B cell (primary cell): ENCODE measurements at regions not wholly inside any gene's neighbourhood (a gene's known extent, or its start where the extent isn't known, plus 50 kb on each side); places are given as distances from the start of the nearest gene placed in this dataset.

Experiments
- ATAC-seq: fragments of 200-7000 bp; cut with Tn5 transposase; one replicate; pipeline ENCODE4 v1.10.0; 2021; ENCODE audit warnings: low read depth, mild to moderate bottlenecking, moderate number of reproducible peaks, moderate library complexity
- CTCF ChIA-PET: fragments of 350-600 bp; sonication (Branson Sonifier 250); formaldehyde crosslinking; loops from one replicate; lab custom pipeline; 2021; ENCODE audit warnings: antibody characterized with exemption, inconsistent platforms; lab: Charles Lee
- POLR2A ChIA-PET: fragments of 350-600 bp; sonication (Branson Sonifier 250); formaldehyde crosslinking; loops from one replicate; lab custom pipeline; 2021; ENCODE audit warnings: antibody characterized with exemption; lab: Charles Lee
- DNase-seq: peaks from one replicate; pipeline ENCODE4 v3.0.0; 2013
- H2AFZ ChIP-seq: 2 replicates; pipeline ENCODE4 v1.6.1; 2012; ENCODE audit warnings: mild to moderate bottlenecking, low read depth, low read length; ENCODE audit not compliant: insufficient read depth, poor library complexity, severe bottlenecking
- H3K27ac ChIP-seq, 2 donors: 1 replicate in 1 of 2; 2 replicates in 1 of 2; pipeline ENCODE4 v1.5.1; 2012 to 2013; ENCODE audit warnings: low read length in 2 of 2, mild to moderate bottlenecking in 2 of 2, moderate library complexity in 1 of 2
- H3K27me3 ChIP-seq, 4 experiments: fragments of 200-600 bp in 1 of 4; sonication (generic) in 1 of 4; replicated peaks in 1 of 4; 1 replicate in 2 of 4; 2 replicates in 2 of 4; pipeline versions ENCODE4 v1.6.1 to v1.7.0; 2013 to 2016; ENCODE audit warnings: low read length in 3 of 4, mild to moderate bottlenecking in 2 of 4, mixed read lengths in 1 of 4, moderate library complexity in 1 of 4; ENCODE audit not compliant: insufficient read depth in 4 of 4, control insufficient read depth in 3 of 4; ENCODE audit errors: control extremely low read depth in 1 of 4
- H3K36me3 ChIP-seq, 2 experiments: replicated peaks in 1 of 2; 1 replicate in 1 of 2; 2 replicates in 1 of 2; pipeline versions ENCODE4 v1.6.1 to v1.7.1; 2013; ENCODE audit warnings: low read length in 1 of 2; ENCODE audit not compliant: insufficient read depth in 2 of 2, control insufficient read depth in 1 of 2; ENCODE audit errors: control extremely low read depth in 1 of 2, extremely low read depth in 1 of 2
- H3K4me1 ChIP-seq, 2 donors: fragments of 200-600 bp in 1 of 2; sonication (generic) in 1 of 2; 1 replicate in 1 of 2; 2 replicates in 1 of 2; pipeline versions ENCODE4 v1.5.1 to v1.6.1; 2013 to 2017; ENCODE audit warnings: low read length in 2 of 2; ENCODE audit not compliant: control insufficient read depth in 2 of 2, insufficient read depth in 2 of 2
- H3K4me2 ChIP-seq: replicated peaks from 2 replicates; pipeline ENCODE3; 2012; ENCODE audit warnings: mild to moderate bottlenecking, low read depth, low read length; ENCODE audit not compliant: poor library complexity, severe bottlenecking
- H3K4me3 ChIP-seq, 5 experiments: fragments of 200-600 bp in 1 of 5; sonication (generic) in 1 of 5; 1 replicate in 3 of 5; 2 replicates in 2 of 5; pipeline versions ENCODE4 v1.5.1 to v1.7.0; 2011 to 2016; ENCODE audit warnings: low read length in 4 of 5, mild to moderate bottlenecking in 4 of 5, low read depth in 2 of 5, control low read depth in 1 of 5, moderate library complexity in 1 of 5; ENCODE audit not compliant: insufficient read depth in 1 of 5; ENCODE audit errors: control extremely low read depth in 1 of 5, extremely low read depth in 1 of 5
- H3K79me2 ChIP-seq: fragments of 200-600 bp; sonication (generic); one replicate; pipeline ENCODE4 v1.6.0; 2016; ENCODE audit warnings: low read length; ENCODE audit not compliant: control insufficient read depth, insufficient read depth
- H3K9ac ChIP-seq: fragments of 200-600 bp; sonication (generic); 2 replicates; pipeline ENCODE4 v1.6.1; 2017; ENCODE audit warnings: mild to moderate bottlenecking, low read length, moderate library complexity
- H3K9me3 ChIP-seq, 3 donors: one replicate each; pipeline versions ENCODE4 v1.6.1 to v1.7.1; 2013; ENCODE audit warnings: low read length in 2 of 3; ENCODE audit not compliant: control insufficient read depth in 2 of 3, insufficient read depth in 1 of 3; ENCODE audit errors: control extremely low read depth in 1 of 3
- H4K20me1 ChIP-seq: 2 replicates; pipeline ENCODE4 v1.6.0; 2012; ENCODE audit warnings: mild to moderate bottlenecking, low read length; ENCODE audit not compliant: insufficient read depth, control insufficient read depth, poor library complexity, severe bottlenecking
- H3K27ac Mint-ChIP-seq: one replicate; pipeline ENCODE4 v1.8.0; 2021; ENCODE audit warnings: mixed read lengths
- H3K27me3 Mint-ChIP-seq: one replicate; pipeline ENCODE4 v1.8.0; 2021; ENCODE audit warnings: mixed read lengths
- H3K4me1 Mint-ChIP-seq: one replicate; pipeline ENCODE4 v1.8.0; 2021; ENCODE audit warnings: mixed read lengths
- H3K4me3 Mint-ChIP-seq: one replicate; pipeline ENCODE4 v1.8.0; 2021; ENCODE audit warnings: mixed read lengths
- H3K9me3 Mint-ChIP-seq: one replicate; pipeline ENCODE4 v1.8.0; 2022; ENCODE audit warnings: mixed read lengths; ENCODE audit not compliant: insufficient read depth
- CTCF ChIP-seq: fragments of 200-600 bp; IDR thresholded peaks from one replicate; pipeline ENCODE4 v1.8.0; 2022; ENCODE audit warnings: antibody characterized with exemption, mild to moderate bottlenecking
- EZH2 ChIP-seq: IDR thresholded peaks from 2 replicates; pipeline ENCODE4 v1.6.1; 2012; ENCODE audit warnings: borderline replicate concordance, low read depth, mild to moderate bottlenecking, moderate library complexity, low read length; ENCODE audit not compliant: insufficient read depth, poor library complexity, severe bottlenecking
- WGBS: methylation state at CpG from one replicate; pipeline ENCODE4 v1.1.5; 2013; ENCODE audit warnings: missing lambda C conversion rate; ENCODE audit not compliant: insufficient coverage; 5-methylcytosine and 5-hydroxymethylcytosine counted together
- intact Hi-C: fragments of 100-400 bp; cut with micrococcal nuclease; formaldehyde crosslinking; loops from one replicate; pipeline ENCODE4 v1.10.0; 2022

- POLR2A ChIA-PET, result no interaction called here
- Histone ChIP-seq H3K9ac (no peak overlapping the region), H2AFZ (no peak overlapping the region), H3K4me2 (no peak overlapping the region), H3K36me3 (no peaks in the 10 kb centered on the region), H3K4me3 (no peak overlapping the region), H4K20me1 (no peaks in the 10 kb centered on the region), H3K79me2 (no peaks in the 10 kb centered on the region), H3K4me1 (no peaks in the 10 kb centered on the region), H3K27me3 (peaks cover 0 to 5% (median 0%) of the 10 kb centered on the region in 4 experiments), H3K27ac (no peak overlapping the region), H3K9me3 (no peaks in the 10 kb centered on the region)
- Mint-ChIP-seq H3K9me3 (no peaks in the 10 kb centered on the region), H3K27me3 (peaks cover 13% of the 10 kb centered on the region), H3K4me1 (no peaks in the 10 kb centered on the region), H3K4me3 (no peak overlapping the region), H3K27ac (no peak overlapping the region)
- DNase-seq (no peak), ATAC-seq (no peak)
- intact Hi-C loops, result no loop called here
- WGBS, result no CpG with 5 or more reads among the region's 2 CpGs
- CTCF ChIA-PET, result no interaction called here
- TF ChIP-seq CTCF, result no peak
- TF ChIP-seq EZH2, result no peak
Measured at GRCh38 chr2:226223704-226224103, 575.9 kb downstream of the IRS1 start.

GRCh38 chr2:226220511-226220910, 579.1 kb downstream of the IRS1 start:
- no peak for DNase-seq

More at GRCh38 chr2:226220511-226220910, 579.1 kb downstream of the IRS1 start:
- TF ChIP-seq EZH2 (no peak), CTCF (no peak)
- Histone ChIP-seq H3K27me3 (peaks cover 0 to 5% (median 0%) of the 10 kb centered on the region in 4 experiments), H3K4me2 (no peak overlapping the region), H4K20me1 (no peaks in the 10 kb centered on the region), H3K36me3 (no peaks in the 10 kb centered on the region), H3K9me3 (no peaks in the 10 kb centered on the region), H3K79me2 (no peaks in the 10 kb centered on the region), H3K27ac (no peak overlapping the region), H2AFZ (no peak overlapping the region), H3K4me1 (no peaks in the 10 kb centered on the region), H3K9ac (no peak overlapping the region), H3K4me3 (no peak overlapping the region)
- no peak for ATAC-seq
- 94% methylated on average over 2 of the region's 3 CpGs for WGBS
- ChIA-PET CTCF (no interaction called here), POLR2A (no interaction called here)
- H3K4me1 Mint-ChIP-seq, result no peaks in the 10 kb centered on the region
- no peak overlapping the region for H3K4me3 Mint-ChIP-seq
- intact Hi-C loops, result no loop called here
- H3K9me3 Mint-ChIP-seq, result no peaks in the 10 kb centered on the region
- peaks cover 13% of the 10 kb centered on the region for H3K27me3 Mint-ChIP-seq
- no peak overlapping the region for H3K27ac Mint-ChIP-seq
